A673 (cell line): ENCODE measurements at regions not wholly inside any gene's neighbourhood (a gene's known extent, or its start where the extent isn't known, plus 50 kb on each side); places are given as distances from the start of the nearest gene placed in this dataset.
"Not testable (repeated sequence)": the region's sequence is repeated elsewhere in the genome, so short reads cannot be mapped to it uniquely, and the experiment has no call there.

Source experiments
- BruUV-seq: library from RNA; stranded (reverse); fragments of 400-500 nt; replicated peaks from 2 replicates; lab custom pipeline; 2021; lab: Mats Ljungman, UMichigan
- CTCF ChIA-PET: fragments of 300-600 bp; sonication (Branson Sonifier 250); formaldehyde crosslinking; loops from one replicate; lab custom pipeline; 2022; ENCODE audit warnings: antibody characterized with exemption; lab: Charles Lee
- POLR2A ChIA-PET: fragments of 300-600 bp; sonication (Branson Sonifier 250); formaldehyde crosslinking; loops from one replicate; lab custom pipeline; 2022; ENCODE audit warnings: antibody characterized with exemption; ENCODE audit not compliant: low non-redundant PET; lab: Charles Lee
- DNase-seq: peaks from one replicate; pipeline ENCODE4 v3.0.0-alpha.2; 2015; ENCODE audit warnings: low spot score
- H3K27ac ChIP-seq: fragments of 200-600 bp; sonication (generic); 2 replicates; pipeline ENCODE4 v1.5.1; 2016; ENCODE audit warnings: mixed run types, low read depth, mild to moderate bottlenecking, mixed read lengths, antibody characterized with exemption, low read length; ENCODE audit not compliant: poor library complexity, severe bottlenecking
- H3K27me3 ChIP-seq: fragments of 200-600 bp; sonication (generic); replicated peaks from 2 replicates; pipeline ENCODE4 v1.6.1; 2017; ENCODE audit warnings: mixed run types, low read depth, mild to moderate bottlenecking, mixed read lengths, antibody characterized with exemption, low read length; ENCODE audit not compliant: insufficient read depth, poor library complexity
- H3K36me3 ChIP-seq: fragments of 200-600 bp; sonication (generic); 2 replicates; pipeline ENCODE4 v1.6.1; 2016; ENCODE audit warnings: mixed run types, mild to moderate bottlenecking, mixed read lengths, antibody characterized with exemption, low read length; ENCODE audit not compliant: insufficient read depth, poor library complexity, severe bottlenecking
- H3K4me1 ChIP-seq: fragments of 200-600 bp; sonication (generic); 2 replicates; pipeline ENCODE4 v1.6.1; 2017; ENCODE audit warnings: mixed run types, mild to moderate bottlenecking, mixed read lengths, antibody characterized with exemption, low read length; ENCODE audit not compliant: insufficient read depth, poor library complexity, severe bottlenecking
- H3K4me3 ChIP-seq: fragments of 200-600 bp; sonication (generic); 2 replicates; pipeline ENCODE4 v1.5.1; 2016; ENCODE audit warnings: low read depth, mixed run types, mild to moderate bottlenecking, mixed read lengths, low read length; ENCODE audit not compliant: poor library complexity, severe bottlenecking
- H3K9me3 ChIP-seq: fragments of 200-600 bp; sonication (generic); 2 replicates; pipeline ENCODE4 v1.6.1; 2016; ENCODE audit warnings: mixed run types, low read depth, mild to moderate bottlenecking, mixed read lengths, antibody characterized with exemption, low read length; ENCODE audit not compliant: poor library complexity, severe bottlenecking
- EZH2 ChIP-seq: fragments of 200-600 bp; sonication (generic); IDR thresholded peaks from 2 replicates; pipeline ENCODE4 v1.6.1; 2017; ENCODE audit warnings: borderline replicate concordance, low read depth, mild to moderate bottlenecking, mixed read lengths, antibody characterized with exemption, low read length; ENCODE audit not compliant: poor library complexity, severe bottlenecking
- intact Hi-C: fragments of 100-400 bp; cut with micrococcal nuclease; formaldehyde crosslinking; loops from one replicate; pipeline ENCODE4 v1.10.0; 2022; ENCODE audit not compliant: unreplicated experiment
- TF ChIP-seq, protein P1 (sequence below): fragments of 300-800, 200-600 bp; sonication (generic); conservative IDR thresholded peaks from 2 replicates; pipeline ENCODE4 v1.5.1; 2017; ENCODE audit warnings: low read depth, mild to moderate bottlenecking, antibody characterized with exemption, low read length, moderate library complexity, mixed read lengths

DNA sequence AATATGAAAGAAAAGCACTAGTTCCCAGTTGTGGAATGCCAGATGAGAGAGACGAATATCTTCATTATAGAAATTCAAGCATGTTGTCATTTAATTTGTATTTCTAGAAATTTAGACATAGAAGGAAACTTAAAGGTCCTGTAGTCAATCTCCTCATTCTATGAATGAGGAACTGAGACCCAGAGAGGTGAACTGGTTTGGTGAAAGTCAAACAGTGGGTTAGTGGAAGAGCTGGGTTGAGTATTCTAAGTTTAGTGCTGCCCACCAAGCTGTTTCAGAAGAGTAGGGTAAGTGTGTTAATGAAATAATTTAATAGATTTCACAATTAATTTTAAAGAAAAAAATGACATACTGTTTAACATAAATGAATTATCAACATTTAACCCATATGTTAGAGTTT is 655.2 kb downstream of the FAM133A start:
- Histone ChIP-seq H3K4me1 (no peaks in the 10 kb centered on the region), H3K27me3 (no peaks in the 10 kb centered on the region), H3K27ac (no peak overlapping the region), H3K9me3 (no peaks in the 10 kb centered on the region), H3K36me3 (no peaks in the 10 kb centered on the region), H3K4me3 (no peak overlapping the region)
- CTCF ChIA-PET: no interaction called here
- DNase-seq: no peak
- TF ChIP-seq EZH2: no peak
- TF ChIP-seq, protein P1, sequence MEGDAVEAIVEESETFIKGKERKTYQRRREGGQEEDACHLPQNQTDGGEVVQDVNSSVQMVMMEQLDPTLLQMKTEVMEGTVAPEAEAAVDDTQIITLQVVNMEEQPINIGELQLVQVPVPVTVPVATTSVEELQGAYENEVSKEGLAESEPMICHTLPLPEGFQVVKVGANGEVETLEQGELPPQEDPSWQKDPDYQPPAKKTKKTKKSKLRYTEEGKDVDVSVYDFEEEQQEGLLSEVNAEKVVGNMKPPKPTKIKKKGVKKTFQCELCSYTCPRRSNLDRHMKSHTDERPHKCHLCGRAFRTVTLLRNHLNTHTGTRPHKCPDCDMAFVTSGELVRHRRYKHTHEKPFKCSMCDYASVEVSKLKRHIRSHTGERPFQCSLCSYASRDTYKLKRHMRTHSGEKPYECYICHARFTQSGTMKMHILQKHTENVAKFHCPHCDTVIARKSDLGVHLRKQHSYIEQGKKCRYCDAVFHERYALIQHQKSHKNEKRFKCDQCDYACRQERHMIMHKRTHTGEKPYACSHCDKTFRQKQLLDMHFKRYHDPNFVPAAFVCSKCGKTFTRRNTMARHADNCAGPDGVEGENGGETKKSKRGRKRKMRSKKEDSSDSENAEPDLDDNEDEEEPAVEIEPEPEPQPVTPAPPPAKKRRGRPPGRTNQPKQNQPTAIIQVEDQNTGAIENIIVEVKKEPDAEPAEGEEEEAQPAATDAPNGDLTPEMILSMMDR: no peak
- no TSS peak for BruUV-seq
- POLR2A ChIA-PET: no interaction called here
- intact Hi-C loops: no loop called here

DNA sequence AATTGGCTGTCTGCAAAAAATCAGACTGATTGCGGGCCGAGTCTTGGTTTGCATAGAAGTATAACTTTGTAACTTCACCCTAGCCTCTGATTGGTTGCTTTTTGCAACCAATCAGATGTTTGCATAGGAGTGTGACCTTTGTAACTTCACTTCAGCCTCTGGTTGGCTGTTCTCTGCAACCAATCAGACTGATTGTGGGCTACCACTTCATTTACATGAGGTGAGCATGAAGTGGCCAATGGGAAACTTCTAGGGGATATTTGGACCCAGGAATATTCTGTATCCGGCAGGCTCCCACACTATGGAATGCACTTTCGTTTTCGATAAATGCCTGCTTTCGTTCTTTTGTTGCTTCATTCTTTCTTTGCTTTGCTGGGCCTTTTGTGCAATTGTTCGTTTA is 667.7 kb downstream of the FAM133A start:
- H3K4me1 ChIP-seq, H3K27me3 ChIP-seq, intact Hi-C loops, H3K4me3 ChIP-seq, DNase-seq, CTCF ChIA-PET, H3K27ac ChIP-seq, H3K9me3 ChIP-seq, H3K36me3 ChIP-seq, POLR2A ChIA-PET, BruUV-seq: not testable (repeated sequence)

DNA sequence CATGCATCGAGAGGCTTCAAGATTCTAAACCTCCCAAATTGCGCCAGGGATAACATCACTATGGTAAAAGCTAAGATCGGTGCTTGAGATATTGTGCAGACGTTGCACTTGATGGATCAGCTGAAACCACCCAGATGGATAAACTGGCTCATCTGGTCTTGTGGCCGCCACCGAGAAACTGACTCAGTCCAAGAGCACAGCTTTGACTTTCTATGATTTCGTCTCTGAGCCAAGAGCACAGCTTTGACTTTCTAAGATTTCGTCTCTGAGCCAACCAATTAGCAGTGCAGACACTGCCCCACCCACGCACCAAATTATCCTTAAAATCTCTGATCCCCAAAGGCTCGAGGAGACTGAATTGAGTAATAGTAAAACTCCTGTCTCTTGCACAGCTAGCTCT is 687.2 kb downstream of the FAM133A start:
- no peak overlapping the region for H3K4me3 ChIP-seq
- H3K4me1 ChIP-seq: no peaks in the 10 kb centered on the region
- ChIA-PET POLR2A (no interaction called here), CTCF (no interaction called here)
- intact Hi-C loops: no loop called here
- no peak overlapping the region for H3K27ac ChIP-seq
- no peaks in the 10 kb centered on the region for H3K27me3 ChIP-seq
- H3K36me3 ChIP-seq: no peaks in the 10 kb centered on the region
- TF ChIP-seq, protein P1: no peak
- TF ChIP-seq EZH2: no peak
- BruUV-seq: no TSS peak
- no peaks in the 10 kb centered on the region for H3K9me3 ChIP-seq
- no peak for DNase-seq

DNA sequence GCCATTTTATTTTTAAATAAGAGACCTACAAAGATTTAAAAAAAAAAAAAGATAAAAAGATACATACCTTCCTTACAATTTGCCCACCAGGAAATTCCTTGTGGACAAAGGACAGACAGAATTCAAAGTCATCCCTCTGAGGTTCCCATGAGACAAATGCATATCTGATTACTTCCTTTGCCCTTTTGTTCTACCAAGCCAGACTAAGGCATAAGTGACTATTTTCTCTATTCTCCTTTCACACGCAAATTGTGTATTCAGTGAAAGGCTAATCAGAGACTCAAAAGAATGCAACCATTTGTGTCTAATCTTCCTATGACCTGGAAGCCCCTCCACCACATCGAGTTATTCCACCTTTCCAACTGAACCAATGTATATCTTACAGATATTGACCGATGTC is 691.7 kb downstream of the FAM133A start:
- DNase-seq: no peak
- H3K9me3 ChIP-seq: no peaks in the 10 kb centered on the region
- ChIA-PET CTCF (no interaction called here), POLR2A (no interaction called here)
- BruUV-seq: no TSS peak
- no peak overlapping the region for H3K4me3 ChIP-seq
- H3K4me1 ChIP-seq: no peaks in the 10 kb centered on the region
- TF ChIP-seq, protein P1: no peak
- TF ChIP-seq EZH2: no peak
- H3K27me3 ChIP-seq: no peaks in the 10 kb centered on the region
- H3K27ac ChIP-seq: no peak overlapping the region
- H3K36me3 ChIP-seq: no peaks in the 10 kb centered on the region
- intact Hi-C loops: no loop called here
